ENCODE measurements at regions not wholly inside any gene's neighbourhood (a gene's known extent, or its start where the extent isn't known, plus 50 kb on each side); places are given as distances from the start of the nearest gene placed in this dataset.

GRCh38 chr6:14272737-14273085 is 155.1 kb downstream of the CD83 start:
- Histone ChIP-seq H3K27ac (replicated peaks) (no peak overlapping the region), H3K4me3 (replicated peaks; ENCODE audit: insufficient read depth, low read length) (no peak overlapping the region), H3K27me3 (ENCODE audit: insufficient read depth, poor library complexity, severe bottlenecking) (no peaks in the 10 kb centered on the region)
- no peak for TF ChIP-seq GABPA (IDR thresholded peaks at IDR 0.05; ENCODE audit: low read depth)
- TF ChIP-seq REST (IDR thresholded peaks at IDR 0.05; ENCODE audit: insufficient replicate concordance, low read depth): no peak
- TF ChIP-seq SPI1 (IDR thresholded peaks at IDR 0.05; ENCODE audit: borderline replicate concordance, low read depth): no peak
- no peak for TF ChIP-seq POLR2AphosphoS5 (IDR thresholded peaks at IDR 0.05; ENCODE audit: low read depth)
- no peak for TF ChIP-seq CTCF (IDR thresholded peaks at IDR 0.05; ENCODE audit: insufficient read depth, low read length)
- DNase-seq (ENCODE audit: low read depth in 1 of 2, low spot score in 1 of 2): no peak

GRCh38 chr6:14273191-14273590 is 155.6 kb downstream of the CD83 start:
- Histone ChIP-seq H3K27ac (replicated peaks) (no peak overlapping the region), H3K4me3 (replicated peaks; ENCODE audit: insufficient read depth, low read length) (no peak overlapping the region), H3K27me3 (ENCODE audit: insufficient read depth, poor library complexity, severe bottlenecking) (no peaks in the 10 kb centered on the region)
- DNase-seq (ENCODE audit: low read depth in 1 of 2, low spot score in 1 of 2): no peak
- no peak for TF ChIP-seq SPI1 (IDR thresholded peaks at IDR 0.05; ENCODE audit: borderline replicate concordance, low read depth)
- no peak for TF ChIP-seq CTCF (IDR thresholded peaks at IDR 0.05; ENCODE audit: insufficient read depth, low read length)
- no peak for TF ChIP-seq GABPA (IDR thresholded peaks at IDR 0.05; ENCODE audit: low read depth)
- no peak for TF ChIP-seq POLR2AphosphoS5 (IDR thresholded peaks at IDR 0.05; ENCODE audit: low read depth)
- TF ChIP-seq REST (IDR thresholded peaks at IDR 0.05; ENCODE audit: insufficient replicate concordance, low read depth): no peak

GRCh38 chr6:14274016-14274415 is 156.4 kb downstream of the CD83 start:
- Histone ChIP-seq H3K4me3 (replicated peaks; ENCODE audit: insufficient read depth, low read length) (no peak overlapping the region), H3K27me3 (ENCODE audit: insufficient read depth, poor library complexity, severe bottlenecking) (no peaks in the 10 kb centered on the region), H3K27ac (replicated peaks) (no peak overlapping the region)
- TF ChIP-seq SPI1 (IDR thresholded peaks at IDR 0.05; ENCODE audit: borderline replicate concordance, low read depth) (no peak), REST (IDR thresholded peaks at IDR 0.05; ENCODE audit: insufficient replicate concordance, low read depth) (no peak), GABPA (IDR thresholded peaks at IDR 0.05; ENCODE audit: low read depth) (no peak), CTCF (IDR thresholded peaks at IDR 0.05; ENCODE audit: insufficient read depth, low read length) (no peak)
- no peak for DNase-seq (ENCODE audit: low read depth in 1 of 2, low spot score in 1 of 2)

All from HL-60 (cell line).